H1 (cell line): ENCODE measurements at regions not wholly inside any gene's neighbourhood (a gene's known extent, or its start where the extent isn't known, plus 50 kb on each side); places are given as distances from the start of the nearest gene placed in this dataset.

Experiments used
- CBX8 ChIP-seq: fragments of 300-800, 300-1000 bp; sonication (generic); IDR thresholded peaks from 2 replicates; pipeline ENCODE4 v1.7.1; 2016; ENCODE audit warnings: low read depth, low read length, borderline replicate concordance
- EGR1 ChIP-seq: IDR thresholded peaks from 2 replicates; pipeline ENCODE4 v1.6.1; 2011; ENCODE audit warnings: low read depth, low read length, borderline replicate concordance
- HDAC2 ChIP-seq, 2 experiments: fragments of 300-600 bp in 1 of 2; sonication (generic) in 1 of 2; IDR thresholded peaks; 2 replicates each; pipeline ENCODE4 v1.6.1; 2011 to 2012; ENCODE audit warnings: low read depth in 2 of 2, low read length in 2 of 2, mild to moderate bottlenecking in 2 of 2, moderate library complexity in 2 of 2, borderline replicate concordance in 1 of 2, inconsistent platforms in 1 of 2
- HDAC6 ChIP-seq: IDR thresholded peaks from one replicate; pipeline ENCODE4 v1.7.1; 2012; ENCODE audit warnings: low read depth, mild to moderate bottlenecking, inconsistent platforms, low read length, moderate library complexity
- MAFK ChIP-seq: IDR thresholded peaks from 2 replicates; pipeline ENCODE4 v1.6.1; 2012; ENCODE audit warnings: low read depth, mild to moderate bottlenecking, improper control_type of control experiment, low read length
- POLR2AphosphoS5 ChIP-seq: IDR thresholded peaks from 2 replicates; pipeline ENCODE4 v1.6.1; 2011; ENCODE audit warnings: low read depth, low read length
- RNF2 ChIP-seq: fragments of 200-900, 300-1000 bp; sonication (generic); IDR thresholded peaks from 2 replicates; pipeline ENCODE4 v1.7.1; 2016; ENCODE audit warnings: borderline replicate concordance, low read depth, mild to moderate bottlenecking, antibody characterized with exemption, low read length; ENCODE audit not compliant: poor library complexity, severe bottlenecking; ENCODE audit errors: missing control alignments
- TF ChIP-seq, protein P1 (sequence below): fragments of 300-600 bp; sonication (generic); IDR thresholded peaks from 2 replicates; pipeline ENCODE4 v1.7.1; 2012; ENCODE audit warnings: low read length, moderate library complexity, mild to moderate bottlenecking, inconsistent platforms; ENCODE audit not compliant: insufficient replicate concordance
- TF ChIP-seq, protein P2 (sequence below): IDR thresholded peaks from 2 replicates; pipeline ENCODE4 v1.6.1; 2011; ENCODE audit warnings: low read depth, mild to moderate bottlenecking, low read length; ENCODE audit not compliant: insufficient read depth

DNA sequence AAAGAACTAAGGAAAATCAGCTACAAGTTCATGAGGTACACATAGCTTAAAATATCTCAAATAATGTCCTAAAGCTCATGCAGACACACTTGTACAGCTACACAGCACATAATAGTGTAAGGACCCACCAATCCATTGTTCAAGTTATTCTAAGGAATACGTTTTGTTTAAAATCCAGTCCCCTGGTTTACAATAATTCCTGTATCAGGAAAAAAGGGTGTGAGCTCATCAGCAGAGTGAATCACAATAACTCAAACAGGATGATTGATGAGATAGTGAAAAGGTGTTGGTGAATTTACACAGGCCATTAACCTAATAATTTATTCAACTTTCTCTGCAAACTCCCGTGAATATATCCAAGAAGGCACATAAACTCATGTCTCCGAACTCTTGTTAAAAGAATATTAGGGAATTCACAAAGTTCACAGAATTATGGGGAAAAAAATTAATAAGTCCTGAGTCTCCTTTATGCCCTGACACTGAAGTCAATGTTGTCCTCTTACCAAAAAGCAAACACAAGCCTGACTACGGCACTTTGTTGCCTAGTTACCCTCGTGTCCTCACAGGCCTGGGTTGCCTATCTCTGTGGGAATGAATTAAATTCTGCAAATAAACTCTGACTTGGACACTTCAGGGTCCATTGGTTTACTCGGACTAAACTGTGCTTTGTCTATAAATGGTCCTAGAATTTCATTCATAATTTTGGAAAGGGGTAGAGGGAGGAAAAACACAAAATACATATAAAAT is 142.8 kb upstream of the PDE4D start (continued):
- TF ChIP-seq, protein P1, sequence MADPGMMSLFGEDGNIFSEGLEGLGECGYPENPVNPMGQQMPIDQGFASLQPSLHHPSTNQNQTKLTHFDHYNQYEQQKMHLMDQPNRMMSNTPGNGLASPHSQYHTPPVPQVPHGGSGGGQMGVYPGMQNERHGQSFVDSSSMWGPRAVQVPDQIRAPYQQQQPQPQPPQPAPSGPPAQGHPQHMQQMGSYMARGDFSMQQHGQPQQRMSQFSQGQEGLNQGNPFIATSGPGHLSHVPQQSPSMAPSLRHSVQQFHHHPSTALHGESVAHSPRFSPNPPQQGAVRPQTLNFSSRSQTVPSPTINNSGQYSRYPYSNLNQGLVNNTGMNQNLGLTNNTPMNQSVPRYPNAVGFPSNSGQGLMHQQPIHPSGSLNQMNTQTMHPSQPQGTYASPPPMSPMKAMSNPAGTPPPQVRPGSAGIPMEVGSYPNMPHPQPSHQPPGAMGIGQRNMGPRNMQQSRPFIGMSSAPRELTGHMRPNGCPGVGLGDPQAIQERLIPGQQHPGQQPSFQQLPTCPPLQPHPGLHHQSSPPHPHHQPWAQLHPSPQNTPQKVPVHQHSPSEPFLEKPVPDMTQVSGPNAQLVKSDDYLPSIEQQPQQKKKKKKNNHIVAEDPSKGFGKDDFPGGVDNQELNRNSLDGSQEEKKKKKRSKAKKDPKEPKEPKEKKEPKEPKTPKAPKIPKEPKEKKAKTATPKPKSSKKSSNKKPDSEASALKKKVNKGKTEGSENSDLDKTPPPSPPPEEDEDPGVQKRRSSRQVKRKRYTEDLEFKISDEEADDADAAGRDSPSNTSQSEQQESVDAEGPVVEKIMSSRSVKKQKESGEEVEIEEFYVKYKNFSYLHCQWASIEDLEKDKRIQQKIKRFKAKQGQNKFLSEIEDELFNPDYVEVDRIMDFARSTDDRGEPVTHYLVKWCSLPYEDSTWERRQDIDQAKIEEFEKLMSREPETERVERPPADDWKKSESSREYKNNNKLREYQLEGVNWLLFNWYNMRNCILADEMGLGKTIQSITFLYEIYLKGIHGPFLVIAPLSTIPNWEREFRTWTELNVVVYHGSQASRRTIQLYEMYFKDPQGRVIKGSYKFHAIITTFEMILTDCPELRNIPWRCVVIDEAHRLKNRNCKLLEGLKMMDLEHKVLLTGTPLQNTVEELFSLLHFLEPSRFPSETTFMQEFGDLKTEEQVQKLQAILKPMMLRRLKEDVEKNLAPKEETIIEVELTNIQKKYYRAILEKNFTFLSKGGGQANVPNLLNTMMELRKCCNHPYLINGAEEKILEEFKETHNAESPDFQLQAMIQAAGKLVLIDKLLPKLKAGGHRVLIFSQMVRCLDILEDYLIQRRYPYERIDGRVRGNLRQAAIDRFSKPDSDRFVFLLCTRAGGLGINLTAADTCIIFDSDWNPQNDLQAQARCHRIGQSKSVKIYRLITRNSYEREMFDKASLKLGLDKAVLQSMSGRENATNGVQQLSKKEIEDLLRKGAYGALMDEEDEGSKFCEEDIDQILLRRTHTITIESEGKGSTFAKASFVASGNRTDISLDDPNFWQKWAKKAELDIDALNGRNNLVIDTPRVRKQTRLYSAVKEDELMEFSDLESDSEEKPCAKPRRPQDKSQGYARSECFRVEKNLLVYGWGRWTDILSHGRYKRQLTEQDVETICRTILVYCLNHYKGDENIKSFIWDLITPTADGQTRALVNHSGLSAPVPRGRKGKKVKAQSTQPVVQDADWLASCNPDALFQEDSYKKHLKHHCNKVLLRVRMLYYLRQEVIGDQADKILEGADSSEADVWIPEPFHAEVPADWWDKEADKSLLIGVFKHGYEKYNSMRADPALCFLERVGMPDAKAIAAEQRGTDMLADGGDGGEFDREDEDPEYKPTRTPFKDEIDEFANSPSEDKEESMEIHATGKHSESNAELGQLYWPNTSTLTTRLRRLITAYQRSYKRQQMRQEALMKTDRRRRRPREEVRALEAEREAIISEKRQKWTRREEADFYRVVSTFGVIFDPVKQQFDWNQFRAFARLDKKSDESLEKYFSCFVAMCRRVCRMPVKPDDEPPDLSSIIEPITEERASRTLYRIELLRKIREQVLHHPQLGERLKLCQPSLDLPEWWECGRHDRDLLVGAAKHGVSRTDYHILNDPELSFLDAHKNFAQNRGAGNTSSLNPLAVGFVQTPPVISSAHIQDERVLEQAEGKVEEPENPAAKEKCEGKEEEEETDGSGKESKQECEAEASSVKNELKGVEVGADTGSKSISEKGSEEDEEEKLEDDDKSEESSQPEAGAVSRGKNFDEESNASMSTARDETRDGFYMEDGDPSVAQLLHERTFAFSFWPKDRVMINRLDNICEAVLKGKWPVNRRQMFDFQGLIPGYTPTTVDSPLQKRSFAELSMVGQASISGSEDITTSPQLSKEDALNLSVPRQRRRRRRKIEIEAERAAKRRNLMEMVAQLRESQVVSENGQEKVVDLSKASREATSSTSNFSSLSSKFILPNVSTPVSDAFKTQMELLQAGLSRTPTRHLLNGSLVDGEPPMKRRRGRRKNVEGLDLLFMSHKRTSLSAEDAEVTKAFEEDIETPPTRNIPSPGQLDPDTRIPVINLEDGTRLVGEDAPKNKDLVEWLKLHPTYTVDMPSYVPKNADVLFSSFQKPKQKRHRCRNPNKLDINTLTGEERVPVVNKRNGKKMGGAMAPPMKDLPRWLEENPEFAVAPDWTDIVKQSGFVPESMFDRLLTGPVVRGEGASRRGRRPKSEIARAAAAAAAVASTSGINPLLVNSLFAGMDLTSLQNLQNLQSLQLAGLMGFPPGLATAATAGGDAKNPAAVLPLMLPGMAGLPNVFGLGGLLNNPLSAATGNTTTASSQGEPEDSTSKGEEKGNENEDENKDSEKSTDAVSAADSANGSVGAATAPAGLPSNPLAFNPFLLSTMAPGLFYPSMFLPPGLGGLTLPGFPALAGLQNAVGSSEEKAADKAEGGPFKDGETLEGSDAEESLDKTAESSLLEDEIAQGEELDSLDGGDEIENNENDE = no peak
- TF ChIP-seq HDAC6 = no peak
- TF ChIP-seq MAFK = no peak
- TF ChIP-seq CBX8 = no peak
- TF ChIP-seq, protein P2, sequence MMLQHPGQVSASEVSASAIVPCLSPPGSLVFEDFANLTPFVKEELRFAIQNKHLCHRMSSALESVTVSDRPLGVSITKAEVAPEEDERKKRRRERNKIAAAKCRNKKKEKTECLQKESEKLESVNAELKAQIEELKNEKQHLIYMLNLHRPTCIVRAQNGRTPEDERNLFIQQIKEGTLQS = no peak
- no peak for TF ChIP-seq HDAC2 (IDR thresholded peaks at IDR 0.05; ENCODE audit: borderline replicate concordance in 1 of 2, low read depth in 2 of 2, low read length in 2 of 2)
- no peak for TF ChIP-seq RNF2
- no peak for TF ChIP-seq EGR1
- no peak for TF ChIP-seq POLR2AphosphoS5
